ENCODE measurements at regions not wholly inside any gene's neighbourhood (a gene's known extent, or its start where the extent isn't known, plus 50 kb on each side); places are given as distances from the start of the nearest gene placed in this dataset.

GRCh38 chr3:152183473-152183872 is 85.3 kb upstream of the MBNL1 start:
- no peaks in the 10 kb centered on the region for H3K9me3 Mint-ChIP-seq
- ChIA-PET CTCF (interaction anchor here (0.5 to 1.6 kb wide), 16 partner anchors 10 to 289 kb away, joined by 3 to 42 read pairs (median 4); no protein-coding TSS in a partner anchor), POLR2A (no interaction called here)
- H3K27ac Mint-ChIP-seq: no peak overlapping the region
- no peak overlapping the region for H3K4me3 Mint-ChIP-seq
- no peak for TF ChIP-seq ARID4B (CRISPR knock-in tag; IDR thresholded peaks at IDR 0.05; ENCODE audit: borderline replicate concordance)
- no peak for TF ChIP-seq PRRX2 (CRISPR knock-in tag; IDR thresholded peaks at IDR 0.05)
- TF ChIP-seq TCF7 (CRISPR knock-in tag; IDR thresholded peaks at IDR 0.05; ENCODE audit: low read depth): no peak
- no peak for TF ChIP-seq CBFB (CRISPR knock-in tag; IDR thresholded peaks at IDR 0.05; ENCODE audit: low read depth)
- TF ChIP-seq MXD4 (CRISPR knock-in tag; IDR thresholded peaks at IDR 0.05; ENCODE audit: borderline replicate concordance): no peak
- DNase-seq (ENCODE audit: low spot score) (peak; percentile 43), ATAC-seq (peak; percentile 99)
- H3K36me3 Mint-ChIP-seq: no peaks in the 10 kb centered on the region
- H3K4me1 Mint-ChIP-seq: no peaks in the 10 kb centered on the region
- H3K27me3 Mint-ChIP-seq (ENCODE audit: low read depth): no peaks in the 10 kb centered on the region

- DNase-seq (ENCODE audit: low spot score) (no peak), ATAC-seq (no peak)
- no peaks in the 10 kb centered on the region for H3K9me3 Mint-ChIP-seq
- no peaks in the 10 kb centered on the region for H3K27me3 Mint-ChIP-seq (ENCODE audit: low read depth)
- no peaks in the 10 kb centered on the region for H3K36me3 Mint-ChIP-seq
- TF ChIP-seq SP1 (CRISPR knock-in tag; conservative IDR thresholded peaks at IDR 0.05) (no peak), ZNF396 (CRISPR knock-in tag; IDR thresholded peaks at IDR 0.05; ENCODE audit: borderline replicate concordance) (no peak), GTF2I (CRISPR knock-in tag; conservative IDR thresholded peaks at IDR 0.05) (no peak), TCF7 (CRISPR knock-in tag; IDR thresholded peaks at IDR 0.05; ENCODE audit: low read depth) (no peak), CTCF (IDR thresholded peaks at IDR 0.05) (no peak), NR3C1 (CRISPR knock-in tag; conservative IDR thresholded peaks at IDR 0.05; ENCODE audit: low read depth) (no peak), E2F5 (CRISPR knock-in tag; IDR thresholded peaks at IDR 0.05) (no peak), CREM (CRISPR knock-in tag; IDR thresholded peaks at IDR 0.05) (no peak), FOXP1 (CRISPR knock-in tag; IDR thresholded peaks at IDR 0.05; ENCODE audit: borderline replicate concordance) (no peak), RORB (CRISPR knock-in tag; IDR thresholded peaks at IDR 0.05) (no peak), MXD4 (CRISPR knock-in tag; IDR thresholded peaks at IDR 0.05; ENCODE audit: borderline replicate concordance) (no peak), NR1H2 (CRISPR knock-in tag; IDR thresholded peaks at IDR 0.05) (no peak), PRDM15 (CRISPR knock-in tag; IDR thresholded peaks at IDR 0.05) (no peak), SOX15 (CRISPR knock-in tag; IDR thresholded peaks at IDR 0.05) (no peak), AR (CRISPR knock-in tag; IDR thresholded peaks at IDR 0.05) (no peak)
- ChIA-PET POLR2A (no interaction called here), CTCF (no interaction called here)
- H3K27ac Mint-ChIP-seq: no peak overlapping the region
- no peaks in the 10 kb centered on the region for H3K4me1 Mint-ChIP-seq
- H3K4me3 Mint-ChIP-seq: no peak overlapping the region
Measured at GRCh38 chr3:152184971-152185686, 83.6 kb upstream of the MBNL1 start.
